Mesothelial cell of epicardium (in vitro differentiated cells): ENCODE measurements at regions not wholly inside any gene's neighbourhood (a gene's known extent, or its start where the extent isn't known, plus 50 kb on each side); places are given as distances from the start of the nearest gene placed in this dataset.
A peak's percentile ranks its signal among the peaks of the same experiment; 100 is the strongest.

Source experiments
- DNase-seq, 2 experiments: peaks; one replicate each; pipeline ENCODE4 v3.0.0; 2021; ENCODE audit warnings: low spot score in 2 of 2; ENCODE audit not compliant: unreplicated experiment in 2 of 2
- H3K27ac Mint-ChIP-seq: 2 replicates; pipeline ENCODE4 v1.8.0; 2021; ENCODE audit warnings: mixed read lengths
- H3K27me3 Mint-ChIP-seq: 2 replicates; pipeline ENCODE4 v1.8.0; 2021; ENCODE audit warnings: low read depth, mixed read lengths
- H3K36me3 Mint-ChIP-seq: 2 replicates; pipeline ENCODE4 v1.8.0; 2021; ENCODE audit warnings: mixed read lengths
- H3K4me1 Mint-ChIP-seq: 2 replicates; pipeline ENCODE4 v1.8.0; 2021; ENCODE audit warnings: mixed read lengths
- H3K4me3 Mint-ChIP-seq: 2 replicates; pipeline ENCODE4 v1.8.0; 2021; ENCODE audit warnings: mild to moderate bottlenecking, moderate library complexity, mixed read lengths
- H3K9me3 Mint-ChIP-seq: 2 replicates; pipeline ENCODE4 v1.8.0; 2021; ENCODE audit warnings: mixed read lengths
- CTCF ChIP-seq: fragments of 200-600 bp; sonication (generic); IDR thresholded peaks from one replicate; pipeline ENCODE4 v1.5.0; 2021; ENCODE audit warnings: antibody characterized with exemption; ENCODE audit not compliant: unreplicated experiment

GRCh38 chr1:59151860-59152259 is 145.0 kb upstream of the FGGY start:
- Mint-ChIP-seq H3K27me3 (no peaks in the 10 kb centered on the region), H3K9me3 (no peaks in the 10 kb centered on the region), H3K36me3 (no peaks in the 10 kb centered on the region), H3K4me3 (no peak overlapping the region), H3K27ac (peak overlapping the region; percentile 50), H3K4me1 (peaks cover 28% of the 10 kb centered on the region)
- no peak for TF ChIP-seq CTCF
- no peak for DNase-seq

GRCh38 chr1:59152511-59152910 is 144.4 kb upstream of the FGGY start:
- TF ChIP-seq CTCF = no peak
- H3K27me3 Mint-ChIP-seq = no peaks in the 10 kb centered on the region
- no peaks in the 10 kb centered on the region for H3K9me3 Mint-ChIP-seq
- no peak overlapping the region for H3K27ac Mint-ChIP-seq
- H3K4me3 Mint-ChIP-seq = no peak overlapping the region
- H3K4me1 Mint-ChIP-seq = peaks cover 29% of the 10 kb centered on the region
- no peak for DNase-seq
- no peaks in the 10 kb centered on the region for H3K36me3 Mint-ChIP-seq

GRCh38 chr1:59154401-59154800 is 142.5 kb upstream of the FGGY start:
- no peak for TF ChIP-seq CTCF
- peaks cover 29% of the 10 kb centered on the region for H3K4me1 Mint-ChIP-seq
- no peak overlapping the region for H3K27ac Mint-ChIP-seq
- no peaks in the 10 kb centered on the region for H3K27me3 Mint-ChIP-seq
- DNase-seq = no peak
- peaks cover 5% of the 10 kb centered on the region for H3K9me3 Mint-ChIP-seq
- no peak overlapping the region for H3K4me3 Mint-ChIP-seq
- H3K36me3 Mint-ChIP-seq = peaks cover 2% of the 10 kb centered on the region

- no peak overlapping the region for H3K27ac Mint-ChIP-seq
- H3K9me3 Mint-ChIP-seq = peaks cover 5% of the 10 kb centered on the region
These were observed 141.5 kb upstream of the FGGY start for GRCh38 chr1:59155351-59155750.

GRCh38 chr1:59156051-59156450 is 140.8 kb upstream of the FGGY start:
- H3K4me3 Mint-ChIP-seq = no peak overlapping the region
- peaks cover 2% of the 10 kb centered on the region for H3K36me3 Mint-ChIP-seq
- peaks cover 19% of the 10 kb centered on the region for H3K4me1 Mint-ChIP-seq
- DNase-seq = no peak
- H3K27ac Mint-ChIP-seq = no peak overlapping the region
- TF ChIP-seq CTCF = no peak
- H3K27me3 Mint-ChIP-seq = no peaks in the 10 kb centered on the region
- H3K9me3 Mint-ChIP-seq = peaks cover 5% of the 10 kb centered on the region

More at GRCh38 chr1:59155351-59155750, 141.5 kb upstream of the FGGY start:
- Mint-ChIP-seq H3K4me3 (no peak overlapping the region), H3K27me3 (no peaks in the 10 kb centered on the region), H3K4me1 (peaks cover 26% of the 10 kb centered on the region), H3K36me3 (peaks cover 2% of the 10 kb centered on the region)
- TF ChIP-seq CTCF = no peak
- DNase-seq = no peak
